Astrocyte of the cerebellum (primary cell): ENCODE measurements at regions not wholly inside any gene's neighbourhood (a gene's known extent, or its start where the extent isn't known, plus 50 kb on each side); places are given as distances from the start of the nearest gene placed in this dataset.

Source experiments
- DNase-seq: peaks from one replicate; pipeline ENCODE4 v3.0.0-alpha.2; 2011; ENCODE audit warnings: low read depth
- H3K4me3 ChIP-seq: 2 replicates; pipeline ENCODE4 v1.5.1; 2011; ENCODE audit warnings: mild to moderate bottlenecking, low read depth, low read length, moderate library complexity
- CTCF ChIP-seq: IDR thresholded peaks from 2 replicates; pipeline ENCODE4 v1.5.1; 2012; ENCODE audit warnings: low read length, low read depth, moderate library complexity, mild to moderate bottlenecking; ENCODE audit errors: missing control alignments
- in situ Hi-C: cut with HindIII; loops from 2 replicates; pipeline ENCODE4 v1.10.0; 2017; ENCODE audit warnings: low sequenced_read_pairs

- no peak for DNase-seq
- no peak for TF ChIP-seq CTCF
- H3K4me3 ChIP-seq: no peak overlapping the region
- in situ Hi-C loops: no loop called here
These were observed 1999.1 kb upstream of the CELF4 start for GRCh38 chr18:39564716-39565115.

- in situ Hi-C loops: no loop called here
- DNase-seq: peak; percentile 4
- TF ChIP-seq CTCF: no peak
- no peak overlapping the region for H3K4me3 ChIP-seq
These were observed 1995.5 kb upstream of the CELF4 start for GRCh38 chr18:39561126-39561525.

GRCh38 chr18:39558658-39559057 lies 1993.1 kb upstream of the CELF4 start:
- H3K4me3 ChIP-seq: no peak overlapping the region
- TF ChIP-seq CTCF: no peak
- in situ Hi-C loops: no loop called here
- DNase-seq: no peak

GRCh38 chr18:39555496-39555895 lies 1989.9 kb upstream of the CELF4 start:
- no peak for TF ChIP-seq CTCF
- DNase-seq: no peak
- in situ Hi-C loops: no loop called here
- H3K4me3 ChIP-seq: no peak overlapping the region

- in situ Hi-C loops: no loop called here
These were observed 1985.1 kb upstream of the CELF4 start for GRCh38 chr18:39550701-39551100.

GRCh38 chr18:39549144-39549543 lies 1983.5 kb upstream of the CELF4 start:
- TF ChIP-seq CTCF: no peak
- in situ Hi-C loops: no loop called here
- DNase-seq: no peak
- H3K4me3 ChIP-seq: no peak overlapping the region

More at GRCh38 chr18:39550701-39551100, 1985.1 kb upstream of the CELF4 start:
- DNase-seq: no peak
- TF ChIP-seq CTCF: no peak
- no peak overlapping the region for H3K4me3 ChIP-seq

GRCh38 chr18:39531659-39532058 lies 1966.1 kb upstream of the CELF4 start:
- H3K4me3 ChIP-seq: no peak overlapping the region
- DNase-seq: no peak
- TF ChIP-seq CTCF: no peak
- in situ Hi-C loops: no loop called here
